Esophagus squamous epithelium (tissue), 4 donors: ENCODE measurements at regions not wholly inside any gene's neighbourhood (a gene's known extent, or its start where the extent isn't known, plus 50 kb on each side); places are given as distances from the start of the nearest gene placed in this dataset.

Experiments
- CTCF ChIP-seq, 6 experiments: fragments of 450-650 bp in 4 of 6; fragments of 200-600 bp in 2 of 6; sonication (generic) in 2 of 6; IDR thresholded peaks; one replicate each; pipeline ENCODE4 v1.5.1; 2016 to 2019; ENCODE audit warnings: antibody characterized with exemption in 6 of 6, mild to moderate bottlenecking in 4 of 6, moderate library complexity in 4 of 6
- POLR2A ChIP-seq, 4 donors: fragments of 450-650 bp; IDR thresholded peaks; one replicate each; pipeline ENCODE4 v1.6.1; 2017; ENCODE audit warnings: antibody characterized with exemption in 4 of 4, mild to moderate bottlenecking in 4 of 4, moderate library complexity in 3 of 4

- TF ChIP-seq CTCF (IDR thresholded peaks at IDR 0.05) (no peak), POLR2A (IDR thresholded peaks at IDR 0.05) (no peak)
These were observed 127.5 kb upstream of the CCNG1 start for GRCh38 chr5:163309914-163310313.
